ENCODE measurements at regions not wholly inside any gene's neighbourhood (a gene's known extent, or its start where the extent isn't known, plus 50 kb on each side); places are given as distances from the start of the nearest gene placed in this dataset.
"Not testable (repeated sequence)": the region's sequence is repeated elsewhere in the genome, so short reads cannot be mapped to it uniquely, and the experiment has no call there.

- no peak for DNase-seq (ENCODE audit: low spot score)
Measured at GRCh38 chr7:113783403-113783802, 135.4 kb downstream of the PPP1R3A start.

DNA sequence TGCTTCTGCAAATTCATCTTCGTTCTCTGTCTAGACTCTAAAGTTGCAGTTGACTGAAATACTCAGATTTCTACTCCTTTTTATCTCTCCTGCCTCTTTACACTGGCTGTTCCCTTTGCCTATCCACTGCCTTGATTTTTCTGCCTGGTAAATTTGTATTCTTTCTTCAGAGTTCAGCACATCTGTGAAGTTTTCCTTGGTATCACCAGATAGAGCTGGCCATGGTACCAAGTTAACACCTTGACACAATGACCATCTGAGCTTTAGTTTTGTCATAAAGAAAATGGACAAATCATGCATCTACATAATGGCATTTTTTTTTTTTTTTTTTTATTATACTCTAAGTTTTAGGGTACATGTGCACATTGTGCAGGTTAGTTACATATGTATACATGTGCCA, 143.0 kb downstream of the PPP1R3A start:
- no peak for DNase-seq (ENCODE audit: low spot score)

DNA sequence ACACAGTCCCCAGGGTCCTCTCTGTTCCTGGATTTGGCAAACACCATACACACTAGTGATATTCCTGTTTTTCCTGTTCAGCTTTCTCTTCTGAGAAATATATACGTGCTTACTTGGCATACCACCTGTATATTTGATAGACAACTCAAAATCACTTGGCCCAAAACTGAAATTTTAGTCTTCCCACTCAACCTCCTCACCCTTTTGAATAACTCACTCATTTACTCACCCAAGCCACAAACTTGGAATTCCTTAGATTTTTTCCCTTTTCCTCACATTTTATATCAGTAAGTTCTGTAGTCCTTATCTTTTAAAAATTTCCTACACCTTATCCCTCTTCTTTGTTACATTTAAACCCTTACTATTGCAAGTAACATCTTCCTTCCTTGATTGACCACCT, 143.4 kb downstream of the PPP1R3A start:
- no peak for DNase-seq (ENCODE audit: low spot score)

DNA sequence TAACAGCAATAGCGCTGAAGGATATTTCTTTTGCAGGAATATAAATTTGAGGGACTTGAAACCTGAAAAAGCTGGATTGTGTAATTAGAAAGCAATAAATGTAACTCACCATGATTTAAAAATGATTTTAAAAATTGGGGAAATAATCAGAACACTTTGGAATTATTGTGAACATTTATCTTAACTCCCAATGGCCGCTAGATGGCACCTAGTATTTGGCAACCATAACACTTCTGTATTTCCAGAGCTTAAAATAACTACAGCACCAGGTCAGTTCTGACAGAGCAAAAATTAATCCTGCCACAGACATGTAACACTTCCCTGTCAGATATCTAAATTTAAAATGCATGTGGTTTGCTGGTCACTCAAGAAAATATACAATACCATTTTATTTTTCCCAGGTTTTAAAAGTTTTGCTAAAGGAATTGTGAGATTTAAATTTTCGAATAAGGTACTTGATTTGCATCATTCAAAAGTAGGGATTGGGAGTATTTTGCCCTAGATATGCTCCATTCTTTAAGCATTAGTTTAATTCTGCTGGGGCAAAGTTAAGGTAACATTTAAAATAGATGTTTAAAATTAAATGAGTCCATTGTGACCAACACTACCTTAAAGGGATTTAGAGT, 144.5 kb downstream of the PPP1R3A start:
- DNase-seq (ENCODE audit: low spot score), result no peak

GRCh38 chr7:113770146-113770738, 148.6 kb downstream of the PPP1R3A start:
- DNase-seq (ENCODE audit: low spot score), result no peak

GRCh38 chr7:113768387-113768786, 150.4 kb downstream of the PPP1R3A start:
- DNase-seq (ENCODE audit: low spot score), result no peak

GRCh38 chr7:113764401-113765035, 154.3 kb downstream of the PPP1R3A start:
- no peak for DNase-seq (ENCODE audit: low spot score)

GRCh38 chr7:113763226-113763625, 155.6 kb downstream of the PPP1R3A start:
- no peak for DNase-seq (ENCODE audit: low spot score)

DNA sequence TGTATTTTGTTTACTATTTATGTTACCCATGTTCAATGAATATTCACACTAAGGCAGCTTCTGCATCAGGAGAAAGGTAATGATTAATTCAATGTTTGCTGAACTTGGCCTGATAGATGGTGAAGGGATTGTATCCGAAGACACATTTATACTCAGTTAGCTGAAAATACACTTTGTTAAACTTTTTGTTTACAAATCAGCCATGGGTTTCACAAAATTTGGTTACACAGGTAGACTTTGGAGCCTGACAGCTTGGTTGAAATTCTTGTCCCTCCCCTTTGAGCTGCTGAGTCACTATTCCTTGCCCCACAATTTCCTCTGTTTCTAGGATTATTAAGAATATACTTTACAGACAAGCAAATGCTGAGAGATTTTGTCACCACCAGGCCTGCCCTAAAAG, 162.6 kb downstream of the PPP1R3A start:
- DNase-seq (ENCODE audit: low spot score), result no peak

GRCh38 chr7:113752689-113753088, 166.1 kb downstream of the PPP1R3A start:
- DNase-seq (ENCODE audit: low spot score), result no peak

GRCh38 chr7:113752289-113752688, 166.5 kb downstream of the PPP1R3A start:
- DNase-seq (ENCODE audit: low spot score), result no peak

GRCh38 chr7:113751547-113751946, 167.3 kb downstream of the PPP1R3A start:
- DNase-seq (ENCODE audit: low spot score), result no peak

- DNase-seq (ENCODE audit: low spot score), result not testable (repeated sequence)
Measured at GRCh38 chr7:113748385-113748784, 170.4 kb downstream of the PPP1R3A start.

DNA sequence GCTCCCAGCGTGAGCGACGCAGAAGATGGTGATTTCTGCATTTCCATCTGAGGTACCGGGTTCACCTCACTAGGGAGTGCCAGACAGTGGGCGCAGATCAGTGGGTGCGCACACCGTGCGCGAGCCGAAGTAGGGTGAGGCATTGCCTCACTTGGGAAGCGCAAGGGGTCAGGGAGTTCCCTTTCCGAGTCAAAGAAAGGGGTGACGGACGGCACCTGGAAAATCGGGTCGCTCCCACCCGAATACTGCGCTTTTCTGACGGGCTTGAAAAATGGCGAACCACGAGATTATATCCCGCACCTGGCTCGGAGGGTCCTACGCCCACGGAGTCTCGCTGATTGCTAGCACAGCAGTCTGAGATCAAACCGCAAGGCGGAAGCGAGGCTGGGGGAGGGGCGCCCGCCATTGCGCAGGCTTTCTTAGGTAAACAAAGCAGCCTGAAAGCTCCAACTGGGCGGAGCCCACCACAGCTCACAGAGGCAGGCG, 175.8 kb downstream of the PPP1R3A start:
- DNase-seq (ENCODE audit: low spot score), result not testable (repeated sequence)

DNA sequence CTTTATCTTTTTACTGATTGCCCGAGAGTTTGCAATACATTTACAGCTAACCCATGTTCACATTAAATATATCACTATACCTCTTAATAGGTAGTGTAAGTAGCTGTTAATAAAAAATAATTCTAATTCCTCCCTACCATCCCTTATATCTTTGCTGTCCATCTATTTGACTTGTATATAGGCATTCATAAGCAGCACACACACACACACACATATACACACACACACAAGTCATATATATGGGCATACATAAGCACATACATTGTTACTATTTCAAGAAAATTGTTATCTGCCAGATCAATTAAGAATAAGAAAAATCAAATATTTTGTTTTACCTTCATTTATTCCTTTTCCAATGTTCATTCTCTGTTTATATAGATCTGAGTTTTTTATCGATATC, 176.4 kb downstream of the PPP1R3A start:
- DNase-seq (ENCODE audit: low spot score), result no peak

GRCh38 chr7:113731571-113731970, 187.2 kb downstream of the PPP1R3A start:
- no peak for DNase-seq (ENCODE audit: low spot score)

GRCh38 chr7:113730309-113730955, 188.4 kb downstream of the PPP1R3A start:
- no peak for DNase-seq (ENCODE audit: low spot score)

DNA sequence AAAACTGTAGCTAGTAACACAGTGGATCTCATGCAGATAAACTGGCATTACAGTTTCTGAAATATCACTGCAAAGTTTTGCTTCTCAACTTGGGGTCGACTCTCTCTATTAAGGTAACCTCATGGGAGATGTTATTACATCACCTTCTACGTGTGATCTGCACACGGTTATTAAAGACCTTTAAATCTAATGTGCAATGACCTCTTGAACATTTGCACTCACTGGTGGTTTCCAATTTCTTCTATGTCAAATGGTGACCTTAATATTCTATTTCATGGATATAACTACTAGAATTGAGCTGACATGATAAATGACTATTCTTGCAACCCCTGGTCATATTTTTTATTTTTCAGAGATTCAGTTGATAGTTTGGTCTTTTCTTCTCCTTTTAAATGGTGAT, 191.3 kb downstream of the PPP1R3A start:
- DNase-seq (ENCODE audit: low spot score), result no peak

DNA sequence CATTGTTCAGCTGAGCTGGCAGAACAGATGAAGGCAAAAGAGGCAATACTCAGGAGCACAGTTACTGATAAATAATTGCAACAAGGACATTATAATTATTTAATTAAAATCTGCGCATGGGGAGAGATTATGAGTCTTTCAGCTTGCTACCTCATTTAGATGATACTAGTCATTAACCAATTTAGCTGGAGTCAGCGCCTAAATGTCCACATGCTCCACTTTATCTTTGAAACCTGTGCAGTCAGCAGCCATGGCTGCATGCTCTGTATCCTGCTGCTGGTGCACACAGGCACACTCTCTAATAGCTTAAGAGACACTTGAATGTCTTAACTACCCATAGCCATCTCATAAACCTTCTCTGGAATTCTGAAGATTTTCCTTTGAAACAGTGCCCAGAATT, 196.8 kb downstream of the PPP1R3A start:
- DNase-seq (ENCODE audit: low spot score), result no peak

GRCh38 chr7:113717739-113718138, 201.1 kb downstream of the PPP1R3A start:
- no peak for DNase-seq (ENCODE audit: low spot score)

DNA sequence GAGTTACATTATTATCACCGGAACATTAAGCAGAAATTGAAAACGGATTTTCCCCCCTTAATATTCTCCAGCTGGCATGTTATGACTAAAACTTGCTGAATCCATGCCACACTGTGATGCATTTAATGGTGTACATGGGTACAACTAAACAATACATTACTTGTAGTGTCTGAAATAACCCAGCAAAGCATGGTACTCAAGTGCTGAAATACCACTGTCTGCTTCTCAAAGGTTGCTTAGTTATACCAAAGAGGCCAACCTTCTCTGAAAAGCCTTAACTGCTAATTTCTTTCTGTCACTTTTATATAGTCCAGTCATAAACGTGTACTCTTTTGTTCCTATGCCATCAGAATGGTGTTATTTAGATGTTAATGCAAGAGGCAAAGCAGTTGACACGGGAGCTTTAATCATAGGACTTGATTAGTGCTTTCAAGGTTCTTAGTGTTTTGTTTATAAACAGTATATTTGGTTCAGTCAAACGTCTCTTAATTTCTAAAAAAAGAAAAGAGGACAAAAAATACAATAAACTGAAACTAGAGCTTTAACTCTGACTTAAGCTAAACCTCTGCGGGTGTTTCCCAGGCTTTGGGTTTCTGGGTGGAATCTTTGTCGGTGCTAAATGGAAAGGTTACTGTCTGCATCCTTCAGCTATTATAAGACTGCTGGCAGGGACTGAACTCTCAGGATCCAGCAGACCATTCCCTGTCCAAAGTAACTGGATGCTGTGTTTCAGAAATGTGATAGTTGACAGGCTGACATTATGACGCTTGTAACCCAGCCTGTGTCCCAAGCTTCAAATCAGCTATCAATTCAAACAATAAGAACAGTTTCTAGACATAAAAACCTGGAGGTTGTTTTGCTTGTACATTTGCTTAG, 202.6 kb downstream of the PPP1R3A start:
- DNase-seq (ENCODE audit: low spot score), result no peak

DNA sequence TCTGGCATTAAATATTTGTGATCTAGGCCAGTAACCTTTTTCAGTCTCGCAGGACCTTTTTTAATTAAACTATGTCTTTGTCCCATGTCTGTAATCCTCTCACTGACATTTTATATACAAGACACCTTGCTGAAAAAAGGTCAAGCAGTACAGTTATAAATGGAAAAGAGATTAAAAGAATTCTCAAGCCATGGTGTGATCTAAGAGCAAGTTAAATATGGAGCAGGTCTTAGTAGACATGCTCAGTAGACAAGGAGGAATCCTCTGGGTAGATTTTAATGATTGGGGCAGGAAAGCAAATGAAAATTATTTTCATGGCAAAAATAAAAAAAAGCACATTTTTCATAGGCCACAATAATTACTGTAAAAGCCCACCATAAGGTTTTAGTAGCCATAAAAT, 203.5 kb downstream of the PPP1R3A start:
- DNase-seq (ENCODE audit: low spot score), result no peak
